ENCODE measurements at regions not wholly inside any gene's neighbourhood (a gene's known extent, or its start where the extent isn't known, plus 50 kb on each side); places are given as distances from the start of the nearest gene placed in this dataset.

DNA sequence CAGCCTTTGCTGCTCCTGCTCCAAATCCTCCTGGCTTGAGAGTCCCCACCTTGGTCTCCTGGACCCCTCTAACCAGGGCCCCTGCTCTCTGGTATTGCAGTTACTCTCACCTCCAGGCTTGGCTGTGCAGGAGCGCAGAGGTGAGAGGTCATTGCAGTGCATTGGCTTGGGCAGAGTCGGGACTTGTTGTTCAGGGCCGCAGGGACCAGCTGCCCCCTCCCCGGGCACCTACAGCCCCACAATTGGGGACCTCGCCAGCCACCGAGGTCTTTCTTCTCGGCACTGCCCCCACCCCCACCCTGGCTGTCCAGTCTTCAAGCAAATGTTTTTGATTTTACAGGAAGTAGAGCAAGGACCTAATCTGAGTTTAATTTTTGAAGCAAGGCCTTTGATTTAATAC lies 65.5 kb upstream of the FGF3 start:
- CTCF ChIA-PET, result interaction anchor here (0.6 kb wide), 1 partner anchor 180 kb away, joined by 3 read pairs; no protein-coding TSS in a partner anchor
- Histone ChIP-seq H3K27me3 (ENCODE audit: control insufficient read depth, insufficient read depth, low read length) (peaks cover 32% of the 10 kb centered on the region), H3K4me3 (ENCODE audit: low read depth, low read length) (no peak overlapping the region), H3K9me3 (ENCODE audit: control insufficient read depth, insufficient read depth, low read length) (no peaks in the 10 kb centered on the region; the same call in 1 of the 2 replicates), H3K27ac (ENCODE audit: low read depth, low read length) (no peak overlapping the region)
- TF ChIP-seq, protein P1, sequence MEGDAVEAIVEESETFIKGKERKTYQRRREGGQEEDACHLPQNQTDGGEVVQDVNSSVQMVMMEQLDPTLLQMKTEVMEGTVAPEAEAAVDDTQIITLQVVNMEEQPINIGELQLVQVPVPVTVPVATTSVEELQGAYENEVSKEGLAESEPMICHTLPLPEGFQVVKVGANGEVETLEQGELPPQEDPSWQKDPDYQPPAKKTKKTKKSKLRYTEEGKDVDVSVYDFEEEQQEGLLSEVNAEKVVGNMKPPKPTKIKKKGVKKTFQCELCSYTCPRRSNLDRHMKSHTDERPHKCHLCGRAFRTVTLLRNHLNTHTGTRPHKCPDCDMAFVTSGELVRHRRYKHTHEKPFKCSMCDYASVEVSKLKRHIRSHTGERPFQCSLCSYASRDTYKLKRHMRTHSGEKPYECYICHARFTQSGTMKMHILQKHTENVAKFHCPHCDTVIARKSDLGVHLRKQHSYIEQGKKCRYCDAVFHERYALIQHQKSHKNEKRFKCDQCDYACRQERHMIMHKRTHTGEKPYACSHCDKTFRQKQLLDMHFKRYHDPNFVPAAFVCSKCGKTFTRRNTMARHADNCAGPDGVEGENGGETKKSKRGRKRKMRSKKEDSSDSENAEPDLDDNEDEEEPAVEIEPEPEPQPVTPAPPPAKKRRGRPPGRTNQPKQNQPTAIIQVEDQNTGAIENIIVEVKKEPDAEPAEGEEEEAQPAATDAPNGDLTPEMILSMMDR (IDR thresholded peaks at IDR 0.05; ENCODE audit: low read depth, low read length), result no peak
- no peak for DNase-seq (ENCODE audit: low read depth, low spot score)
- POLR2A ChIA-PET, result no interaction called here

DNA sequence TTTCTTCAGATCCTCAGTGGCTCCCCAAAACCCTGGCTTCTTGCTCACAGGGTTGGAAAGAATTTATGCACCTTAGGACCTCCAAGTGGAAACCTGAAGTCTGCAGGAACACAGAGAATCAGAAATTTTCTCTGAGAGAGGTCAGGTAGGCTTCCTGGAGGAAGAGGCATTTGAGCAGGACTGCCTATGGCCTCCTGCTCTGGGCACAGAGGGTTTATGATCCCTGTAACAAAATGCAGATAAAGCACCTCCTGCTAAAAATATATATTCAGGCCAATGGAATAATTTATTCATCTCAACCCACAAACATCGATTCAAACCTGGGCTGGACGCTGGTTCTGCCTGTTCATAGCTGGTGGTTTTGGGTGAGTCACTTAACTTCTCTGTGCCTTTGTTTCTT lies 68.1 kb upstream of the FGF3 start:
- DNase-seq (ENCODE audit: low read depth, low spot score), result no peak
- H3K9me3 ChIP-seq (ENCODE audit: control insufficient read depth, insufficient read depth, low read length), result no peaks in the 10 kb centered on the region; the same call in 1 of the 2 replicates
- H3K27me3 ChIP-seq (ENCODE audit: control insufficient read depth, insufficient read depth, low read length), result peaks cover 38% of the 10 kb centered on the region
- TF ChIP-seq, protein P1 (IDR thresholded peaks at IDR 0.05; ENCODE audit: low read depth, low read length), result no peak
- H3K4me3 ChIP-seq (ENCODE audit: low read depth, low read length), result no peak overlapping the region
- CTCF ChIA-PET, result interaction anchor here (0.9 to 1.3 kb wide), 5 partner anchors 9 to 169 kb away, joined by 3 to 9 read pairs (median 4); no protein-coding TSS in a partner anchor
- POLR2A ChIA-PET, result no interaction called here
- no peak overlapping the region for H3K27ac ChIP-seq (ENCODE audit: low read depth, low read length)

DNA sequence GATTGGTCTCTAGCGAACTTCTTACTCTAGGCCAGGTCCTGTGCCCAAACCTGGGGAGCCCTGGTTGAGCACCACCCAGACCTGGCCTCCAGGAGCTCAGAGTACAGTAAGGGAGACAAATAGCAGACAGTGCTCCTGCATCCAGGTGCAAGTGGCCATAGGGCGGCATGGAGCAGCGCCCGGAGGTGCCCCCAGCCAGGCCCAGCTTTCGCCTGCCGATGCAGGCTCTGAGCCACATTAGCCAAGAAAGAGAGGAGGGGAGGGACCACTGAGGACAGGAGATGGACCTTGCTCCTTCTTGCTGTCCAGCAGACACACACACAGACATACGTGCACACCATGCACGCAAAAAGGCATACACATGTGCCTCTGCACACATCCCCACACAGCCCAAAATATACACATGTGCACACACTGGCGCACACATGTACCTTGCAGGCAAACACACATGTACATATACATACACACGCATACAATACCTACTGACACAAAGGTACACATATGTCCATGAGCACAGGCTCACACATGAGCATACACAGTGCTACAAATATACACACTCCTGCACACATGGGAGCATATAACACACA lies 68.7 kb upstream of the FGF3 start:
- Histone ChIP-seq H3K27ac (ENCODE audit: low read depth, low read length) (no peak overlapping the region), H3K27me3 (ENCODE audit: control insufficient read depth, insufficient read depth, low read length) (peaks cover 41% of the 10 kb centered on the region), H3K9me3 (ENCODE audit: control insufficient read depth, insufficient read depth, low read length) (no peaks in the 10 kb centered on the region; the same call in 1 of the 2 replicates), H3K4me3 (ENCODE audit: low read depth, low read length) (no peak overlapping the region)
- TF ChIP-seq, protein P1 (IDR thresholded peaks at IDR 0.05; ENCODE audit: low read depth, low read length), result no peak
- CTCF ChIA-PET, result interaction anchor here (0.9 to 1.3 kb wide), 5 partner anchors 8 to 170 kb away, joined by 3 to 9 read pairs (median 4); no protein-coding TSS in a partner anchor
- POLR2A ChIA-PET, result no interaction called here
- DNase-seq (ENCODE audit: low read depth, low spot score), result no peak

DNA sequence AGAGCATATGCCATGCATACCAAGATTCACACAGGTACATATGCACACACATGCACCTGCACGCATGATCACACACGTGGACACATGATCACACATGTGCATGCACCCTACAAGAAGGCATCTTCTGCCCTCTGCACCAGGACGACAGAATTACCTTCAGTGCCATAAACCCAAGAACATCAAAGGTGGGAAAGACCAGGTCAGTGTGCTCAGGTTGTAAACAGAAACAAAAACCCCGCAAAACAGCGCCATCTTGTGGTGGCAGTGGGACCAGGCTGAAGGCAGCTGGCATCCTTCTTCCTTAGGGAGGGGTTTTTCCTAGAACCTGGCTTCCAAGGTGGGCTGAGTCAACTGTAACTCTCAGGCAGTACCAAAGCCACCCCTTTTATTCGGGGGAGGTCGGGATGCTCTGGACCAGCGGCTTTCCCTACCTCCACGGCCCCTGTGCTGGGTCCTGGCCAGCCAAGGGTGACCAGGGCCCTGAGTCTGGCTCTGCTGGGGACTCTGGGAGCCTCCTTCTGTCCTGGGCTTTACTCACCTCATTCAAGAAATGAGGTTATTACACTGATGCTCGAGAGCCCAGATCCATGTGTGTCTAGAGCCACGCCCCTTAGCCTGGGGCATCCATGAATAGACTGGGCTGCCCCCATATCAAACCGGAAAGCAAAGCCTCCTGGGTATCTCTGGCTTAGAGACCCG lies 69.4 kb upstream of the FGF3 start:
- Histone ChIP-seq H3K27me3 (ENCODE audit: control insufficient read depth, insufficient read depth, low read length) (peaks cover 41% of the 10 kb centered on the region), H3K27ac (ENCODE audit: low read depth, low read length) (no peak overlapping the region), H3K9me3 (ENCODE audit: control insufficient read depth, insufficient read depth, low read length) (no peaks in the 10 kb centered on the region; the same call in 1 of the 2 replicates), H3K4me3 (ENCODE audit: low read depth, low read length) (no peak overlapping the region)
- no peak for DNase-seq (ENCODE audit: low read depth, low spot score)
- CTCF ChIA-PET, result interaction anchor here (0.6 to 1.3 kb wide), 6 partner anchors 9 to 313 kb away, joined by 3 to 7 read pairs (median 4); no protein-coding TSS in a partner anchor
- TF ChIP-seq, protein P1 (IDR thresholded peaks at IDR 0.05; ENCODE audit: low read depth, low read length), result peak; percentile 94
- POLR2A ChIA-PET, result no interaction called here

All from AG04450 (cell line).